RWPE2 (cell line): ENCODE measurements at regions not wholly inside any gene's neighbourhood (a gene's known extent, or its start where the extent isn't known, plus 50 kb on each side); places are given as distances from the start of the nearest gene placed in this dataset.

Source experiments
- ATAC-seq: fragments of 200-7000 bp; cut with Tn5 transposase; 3 replicates; pipeline ENCODE4 v1.9.1; 2021; ENCODE audit warnings: low read depth
- DNase-seq: peaks from one replicate; pipeline ENCODE4 v3.0.0-alpha.2; 2020; ENCODE audit warnings: low spot score
- H3K27ac ChIP-seq: fragments of 450-650 bp; 2 replicates; pipeline ENCODE4 v1.5.1; 2017; ENCODE audit warnings: mild to moderate bottlenecking; ENCODE audit not compliant: poor library complexity, severe bottlenecking
- H3K27me3 ChIP-seq: fragments of 250-450 bp; sonication (Bioruptor Pico); 2 replicates; pipeline ENCODE4 v1.5.1; 2021; ENCODE audit warnings: mild to moderate bottlenecking, moderate library complexity; ENCODE audit not compliant: insufficient read depth, poor library complexity, severe bottlenecking
- H3K36me3 ChIP-seq: fragments of 250-450 bp; sonication (Bioruptor Pico); 2 replicates; pipeline ENCODE4 v1.5.1; 2020; ENCODE audit warnings: low read depth, mild to moderate bottlenecking, moderate library complexity
- H3K4me1 ChIP-seq: fragments of 250-450 bp; sonication (Bioruptor Pico); 2 replicates; pipeline ENCODE4 v1.5.1; 2021; ENCODE audit warnings: mild to moderate bottlenecking, moderate library complexity; ENCODE audit not compliant: insufficient read depth, poor library complexity, severe bottlenecking
- H3K4me3 ChIP-seq: fragments of 250-450 bp; sonication (Bioruptor Pico); 2 replicates; pipeline ENCODE4 v1.5.1; 2021; ENCODE audit warnings: mild to moderate bottlenecking, moderate library complexity; ENCODE audit not compliant: severe bottlenecking
- H3K9me3 ChIP-seq: fragments of 250-450 bp; sonication (Bioruptor Pico); 2 replicates; pipeline ENCODE4 v1.5.1; 2021; ENCODE audit warnings: mild to moderate bottlenecking, moderate library complexity; ENCODE audit not compliant: severe bottlenecking
- CTCF ChIP-seq: fragments of 450-650 bp; IDR thresholded peaks from one replicate; pipeline ENCODE4 v1.5.1; 2017; ENCODE audit warnings: mild to moderate bottlenecking, moderate library complexity; ENCODE audit not compliant: poor library complexity, severe bottlenecking

- Histone ChIP-seq H3K36me3 (no peaks in the 10 kb centered on the region), H3K4me1 (peaks cover 18% of the 10 kb centered on the region), H3K27ac (no peak overlapping the region), H3K9me3 (no peaks in the 10 kb centered on the region), H3K4me3 (no peak overlapping the region), H3K27me3 (no peaks in the 10 kb centered on the region)
- no peak for DNase-seq
- no peak for ATAC-seq
- no peak for TF ChIP-seq CTCF
Measured at GRCh38 chr6:133749427-133749826, 139.5 kb upstream of the TCF21 start.

GRCh38 chr6:133752129-133752528 lies 136.8 kb upstream of the TCF21 start:
- Histone ChIP-seq H3K9me3 (no peaks in the 10 kb centered on the region), H3K4me1 (no peaks in the 10 kb centered on the region)
- no peak for ATAC-seq

DNA sequence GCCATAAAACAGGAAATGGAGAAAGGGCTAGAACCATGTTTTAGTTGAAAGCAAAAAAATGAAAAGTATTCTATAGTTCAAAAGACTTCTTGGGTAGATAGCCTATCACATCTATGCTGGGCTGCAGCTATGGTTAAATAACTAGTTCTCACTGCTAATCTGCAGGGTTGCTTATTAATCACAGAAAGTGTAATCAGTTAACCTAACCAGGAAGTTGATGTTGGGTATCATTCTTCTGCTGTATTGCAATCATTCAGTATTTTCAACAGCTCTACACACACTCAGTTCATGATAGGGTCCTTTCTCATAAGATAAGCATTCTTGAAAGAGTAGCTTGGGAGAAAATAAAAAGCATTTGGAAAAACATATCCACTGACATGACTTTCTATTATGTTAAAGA lies 135.2 kb upstream of the TCF21 start:
- H3K4me1 ChIP-seq: no peaks in the 10 kb centered on the region
- no peaks in the 10 kb centered on the region for H3K9me3 ChIP-seq
- TF ChIP-seq CTCF: no peak
- H3K27ac ChIP-seq: no peak overlapping the region
- no peak for ATAC-seq
- no peak for DNase-seq
- H3K4me3 ChIP-seq: no peak overlapping the region
- no peaks in the 10 kb centered on the region for H3K27me3 ChIP-seq
- H3K36me3 ChIP-seq: no peaks in the 10 kb centered on the region

More at GRCh38 chr6:133752129-133752528, 136.8 kb upstream of the TCF21 start:
- no peaks in the 10 kb centered on the region for H3K36me3 ChIP-seq
- DNase-seq: no peak
- no peak overlapping the region for H3K4me3 ChIP-seq
- TF ChIP-seq CTCF: no peak
- H3K27me3 ChIP-seq: no peaks in the 10 kb centered on the region
- H3K27ac ChIP-seq: no peak overlapping the region

- no peak overlapping the region for H3K27ac ChIP-seq
- ATAC-seq: no peak
- no peaks in the 10 kb centered on the region for H3K9me3 ChIP-seq
- H3K27me3 ChIP-seq: no peaks in the 10 kb centered on the region
- H3K36me3 ChIP-seq: no peaks in the 10 kb centered on the region
- DNase-seq: no peak
- H3K4me1 ChIP-seq: no peaks in the 10 kb centered on the region
- H3K4me3 ChIP-seq: no peak overlapping the region
- TF ChIP-seq CTCF: no peak
Measured at GRCh38 chr6:133754298-133754697, 134.6 kb upstream of the TCF21 start.

DNA sequence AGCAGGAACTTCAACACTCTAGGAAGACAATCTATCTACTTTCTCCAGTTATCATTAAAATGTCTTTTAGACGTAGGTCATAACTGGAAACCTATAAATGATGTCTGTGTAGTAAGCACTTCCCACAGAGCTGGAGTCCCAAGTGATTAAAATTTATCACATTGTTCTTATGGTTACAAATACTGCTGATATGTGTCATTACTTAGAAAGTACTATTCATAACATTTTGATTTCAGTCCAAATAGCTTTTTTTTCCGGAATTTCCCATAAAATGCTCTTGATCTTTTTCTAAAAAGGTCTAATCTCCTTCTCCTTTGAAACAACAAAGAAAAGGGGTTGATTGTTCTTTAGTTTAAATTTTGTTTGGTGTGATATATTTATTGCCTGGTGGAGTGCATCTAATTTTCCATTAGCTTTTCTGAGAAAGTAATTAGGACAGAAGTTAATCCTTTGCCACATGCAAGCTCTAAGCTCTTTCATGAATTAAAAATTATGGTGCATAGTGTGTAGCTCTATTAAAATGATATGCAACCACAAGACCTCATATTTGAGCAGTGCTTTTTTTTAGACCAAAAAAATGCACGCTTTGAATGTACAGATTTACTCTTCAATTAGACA lies 132.7 kb upstream of the TCF21 start:
- no peak for DNase-seq
- H3K4me3 ChIP-seq: no peak overlapping the region
- H3K27ac ChIP-seq: no peak overlapping the region

More for the DNA sequence above, 132.7 kb upstream of the TCF21 start:
- no peak for TF ChIP-seq CTCF
- Histone ChIP-seq H3K4me1 (no peaks in the 10 kb centered on the region), H3K27me3 (no peaks in the 10 kb centered on the region), H3K9me3 (no peaks in the 10 kb centered on the region), H3K36me3 (no peaks in the 10 kb centered on the region)
- ATAC-seq: no peak
